Coronary artery (tissue), 2 donors: ENCODE measurements at regions not wholly inside any gene's neighbourhood (a gene's known extent, or its start where the extent isn't known, plus 50 kb on each side); places are given as distances from the start of the nearest gene placed in this dataset.

Experiments used
- DNase-seq: peaks from one replicate; pipeline ENCODE4 v3.0.0-alpha.2; 2017; ENCODE audit warnings: low spot score
- H3K27ac ChIP-seq, 2 donors: fragments of 200-600 bp; sonication (generic); one replicate each; pipeline ENCODE4 v1.5.1; 2016 to 2019
- H3K4me3 ChIP-seq: fragments of 200-600 bp; sonication (generic); 2 replicates; pipeline ENCODE4 v1.5.1; 2016; ENCODE audit warnings: mild to moderate bottlenecking, moderate library complexity
- CTCF ChIP-seq: fragments of 200-600 bp; sonication (generic); IDR thresholded peaks from one replicate; pipeline ENCODE4 v1.5.1; 2019; ENCODE audit warnings: antibody characterized with exemption

- no peak overlapping the region for H3K4me3 ChIP-seq
- DNase-seq, result no peak
- H3K27ac ChIP-seq, result no peak overlapping the region
- no peak for TF ChIP-seq CTCF
Observed at GRCh38 chr3:24595796-24596195, 101.1 kb upstream of the THRB start.

- no peak overlapping the region for H3K27ac ChIP-seq
- no peak for DNase-seq
- no peak for TF ChIP-seq CTCF
- H3K4me3 ChIP-seq, result no peak overlapping the region
Observed at GRCh38 chr3:24596626-24597025, 102.0 kb upstream of the THRB start.

GRCh38 chr3:24598695-24599470, 104.2 kb upstream of the THRB start:
- TF ChIP-seq CTCF, result no peak
- Histone ChIP-seq H3K4me3 (no peak overlapping the region), H3K27ac (no peak overlapping the region)
- DNase-seq, result no peak

- no peak for DNase-seq
- TF ChIP-seq CTCF, result no peak
- no peak overlapping the region for H3K4me3 ChIP-seq
Observed at GRCh38 chr3:24601066-24601939, 106.7 kb upstream of the THRB start.

GRCh38 chr3:24604215-24604614, 109.6 kb upstream of the THRB start:
- TF ChIP-seq CTCF, result no peak
- no peak overlapping the region for H3K27ac ChIP-seq
- H3K4me3 ChIP-seq, result no peak overlapping the region
- no peak for DNase-seq

More at GRCh38 chr3:24601066-24601939, 106.7 kb upstream of the THRB start:
- no peak overlapping the region for H3K27ac ChIP-seq

GRCh38 chr3:24605511-24606028, 110.9 kb upstream of the THRB start:
- H3K27ac ChIP-seq, result no peak overlapping the region
- H3K4me3 ChIP-seq, result no peak overlapping the region
- no peak for DNase-seq
- TF ChIP-seq CTCF, result no peak
